ENCODE measurements at regions not wholly inside any gene's neighbourhood (a gene's known extent, or its start where the extent isn't known, plus 50 kb on each side); places are given as distances from the start of the nearest gene placed in this dataset.
"Not testable (repeated sequence)": the region's sequence is repeated elsewhere in the genome, so short reads cannot be mapped to it uniquely, and the experiment has no call there.

DNA sequence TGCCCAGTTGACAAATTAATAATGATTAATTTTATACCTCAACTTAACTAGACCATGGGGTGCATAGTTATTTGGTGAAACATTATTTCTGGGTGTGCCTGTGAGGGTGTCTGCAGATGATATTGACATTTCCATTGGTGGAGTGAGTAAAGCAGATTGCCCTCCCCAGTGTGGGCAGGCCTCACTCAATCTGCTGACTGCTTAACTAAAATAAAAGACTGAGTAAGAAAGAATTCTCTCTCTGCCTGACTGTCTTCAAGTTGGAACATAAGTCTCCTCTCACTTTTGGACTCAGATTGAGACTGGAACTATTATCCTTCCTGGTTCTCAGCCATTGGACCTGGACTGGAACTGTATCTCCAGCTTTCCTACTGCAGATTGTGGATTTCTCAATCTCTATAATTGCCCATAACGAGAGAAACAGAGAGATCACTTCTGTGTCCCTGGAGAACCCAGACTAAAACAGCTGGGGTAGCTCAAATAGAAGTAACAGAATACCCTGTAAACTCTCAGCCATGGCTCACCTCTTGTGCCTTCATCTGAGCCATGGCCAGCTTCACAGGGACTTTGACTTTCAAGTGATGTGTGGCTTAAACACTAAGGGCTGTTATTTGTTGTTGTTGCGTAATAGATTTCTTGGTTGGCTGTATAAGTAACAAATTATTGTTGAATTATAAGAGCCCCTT lies 575.3 kb upstream of the RAB6C start:
- intact Hi-C loops (cut with DNase I), result no loop called here
- no peak for DNase-seq

DNA sequence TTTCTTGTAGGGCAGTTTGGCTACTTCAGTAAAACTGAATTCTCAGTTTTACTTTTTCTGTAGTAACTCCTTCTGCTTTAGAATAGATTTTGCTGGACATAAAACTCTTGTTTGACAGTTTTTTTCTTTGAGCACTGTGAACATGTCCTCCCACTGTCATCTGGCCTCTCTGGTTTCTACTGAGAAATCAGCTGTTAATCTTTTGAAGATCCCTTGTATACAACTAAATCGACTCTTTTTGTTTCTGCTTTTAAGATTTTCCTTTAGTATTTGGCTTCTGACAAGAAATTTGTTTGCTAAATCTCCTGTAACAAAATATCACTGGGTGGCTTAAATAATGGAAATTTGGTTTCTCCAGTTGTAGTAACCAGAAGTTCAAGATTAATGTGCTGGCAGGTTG lies 570.9 kb upstream of the RAB6C start:
- intact Hi-C loops (cut with DNase I), result no loop called here
- no peak for DNase-seq

DNA sequence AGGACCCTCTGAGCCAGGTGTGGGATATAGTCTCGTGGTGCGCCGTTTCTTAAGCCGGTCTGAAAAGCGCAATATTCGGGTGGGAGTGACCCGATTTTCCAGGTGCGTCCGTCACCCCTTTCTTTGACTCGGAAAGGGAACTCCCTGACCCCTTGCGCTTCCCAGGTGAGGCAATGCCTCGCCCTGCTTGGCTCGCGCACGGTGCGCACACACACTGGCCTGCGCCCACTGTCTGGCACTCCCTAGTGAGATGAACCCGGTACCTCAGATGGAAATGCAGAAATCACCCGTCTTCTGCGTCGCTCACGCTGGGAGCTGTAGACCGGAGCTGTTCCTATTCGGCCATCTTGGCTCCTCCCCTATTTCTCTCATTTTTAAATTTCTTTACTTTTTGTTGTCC lies 562.4 kb upstream of the RAB6C start:
- DNase-seq; intact Hi-C loops (cut with DNase I): not testable (repeated sequence)

DNA sequence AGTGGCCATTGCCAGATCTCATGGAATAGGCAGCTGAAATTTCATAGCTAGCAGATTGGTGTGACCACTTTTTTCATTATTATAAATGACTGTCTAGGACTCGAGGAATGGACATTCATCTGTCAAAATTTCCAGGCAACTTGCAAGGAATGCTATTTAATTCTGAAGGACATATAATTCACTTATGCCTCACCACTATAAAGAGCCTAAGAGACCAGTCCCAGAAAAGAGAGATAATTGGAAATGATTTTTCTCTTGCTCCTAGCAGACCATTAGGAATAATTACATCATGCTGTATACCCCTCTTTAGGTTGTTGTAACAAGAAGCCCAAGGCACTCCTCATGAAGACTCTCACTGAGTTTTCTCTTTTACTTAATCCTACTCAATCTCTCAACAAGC lies 557.4 kb upstream of the RAB6C start:
- no peak for DNase-seq
- intact Hi-C loops (cut with DNase I), result no loop called here

DNA sequence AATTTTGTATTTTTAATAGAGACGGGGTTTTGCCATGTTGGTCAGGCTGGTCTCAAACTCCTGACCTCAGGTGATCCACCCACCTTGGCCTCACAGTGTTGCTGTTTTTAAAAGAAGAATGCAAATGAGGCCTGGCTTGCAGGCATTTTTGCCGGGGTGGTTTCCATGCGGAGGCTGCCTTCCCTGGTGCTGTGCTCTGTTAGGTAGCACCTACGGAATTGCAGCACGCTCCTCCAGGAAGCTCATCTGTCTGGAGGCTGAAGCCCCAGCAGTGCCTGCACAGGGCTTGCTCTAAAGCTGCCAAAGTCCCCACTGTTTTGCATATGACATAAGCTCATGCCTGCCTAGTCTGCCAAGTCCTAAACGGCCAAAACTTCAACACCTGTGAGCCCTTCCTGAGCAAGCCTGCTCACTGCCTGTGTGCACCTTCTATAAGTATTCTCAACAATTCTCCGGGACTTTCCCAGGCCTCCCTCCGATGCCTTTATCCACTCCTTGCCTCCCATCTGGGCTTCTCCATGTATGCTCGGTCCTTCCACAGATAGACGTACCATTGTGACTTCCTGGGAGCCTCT lies 551.3 kb upstream of the RAB6C start:
- peak in 6 of 10 donors; percentile 14 to 88 (median 58) for DNase-seq
- intact Hi-C loops (cut with DNase I), result no loop called here

- no peak for DNase-seq
- intact Hi-C loops (cut with DNase I), result no loop called here
These were observed 548.6 kb upstream of the RAB6C start for GRCh38 chr2:129430911-129431310.

DNA sequence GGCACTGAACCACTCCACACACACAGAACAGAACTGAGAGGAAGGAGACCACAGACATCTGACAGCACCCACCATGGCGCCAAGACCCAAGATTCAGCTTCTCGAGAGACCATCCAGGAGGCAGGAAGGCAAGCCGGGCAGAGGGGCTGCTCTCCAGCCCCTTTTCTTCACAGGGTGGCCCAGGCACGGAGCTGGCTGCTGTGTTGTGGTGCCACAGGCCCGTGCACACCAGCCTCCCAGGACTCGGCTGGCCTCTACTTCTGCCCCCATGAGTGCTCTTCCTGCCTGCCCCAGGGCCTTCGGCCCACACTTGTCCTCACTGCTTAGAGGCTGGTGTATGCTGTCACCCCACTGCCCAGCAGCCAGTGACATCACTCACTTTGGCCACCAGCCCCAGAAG lies 547.6 kb upstream of the RAB6C start:
- intact Hi-C loops (cut with DNase I), result no loop called here
- DNase-seq, result peak in 1 of 10 donors; percentile 65

DNA sequence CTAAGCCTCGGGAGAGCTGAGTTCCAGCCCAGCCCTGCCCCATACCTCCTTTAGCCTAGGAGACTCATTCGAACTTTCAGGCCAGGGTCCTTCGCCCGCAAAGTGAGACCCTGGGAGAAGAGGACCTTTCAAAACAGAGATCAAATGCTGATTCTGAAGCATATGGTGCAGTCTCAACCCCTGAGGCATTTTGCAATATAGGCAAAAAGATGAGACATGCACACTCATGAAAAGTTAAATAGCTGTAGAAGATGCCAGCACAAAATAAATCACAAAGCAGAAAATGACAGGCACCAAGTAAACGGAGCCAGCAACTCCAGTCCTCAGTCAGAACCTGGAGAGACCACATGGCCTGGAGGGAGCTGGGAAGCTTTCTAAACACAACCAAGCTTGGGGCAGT lies 542.7 kb upstream of the RAB6C start:
- intact Hi-C loops (cut with DNase I), result no loop called here
- no peak for DNase-seq

- intact Hi-C loops (cut with DNase I), result no loop called here
- DNase-seq, result no peak
These were observed 541.7 kb upstream of the RAB6C start for GRCh38 chr2:129437725-129438124.

DNA sequence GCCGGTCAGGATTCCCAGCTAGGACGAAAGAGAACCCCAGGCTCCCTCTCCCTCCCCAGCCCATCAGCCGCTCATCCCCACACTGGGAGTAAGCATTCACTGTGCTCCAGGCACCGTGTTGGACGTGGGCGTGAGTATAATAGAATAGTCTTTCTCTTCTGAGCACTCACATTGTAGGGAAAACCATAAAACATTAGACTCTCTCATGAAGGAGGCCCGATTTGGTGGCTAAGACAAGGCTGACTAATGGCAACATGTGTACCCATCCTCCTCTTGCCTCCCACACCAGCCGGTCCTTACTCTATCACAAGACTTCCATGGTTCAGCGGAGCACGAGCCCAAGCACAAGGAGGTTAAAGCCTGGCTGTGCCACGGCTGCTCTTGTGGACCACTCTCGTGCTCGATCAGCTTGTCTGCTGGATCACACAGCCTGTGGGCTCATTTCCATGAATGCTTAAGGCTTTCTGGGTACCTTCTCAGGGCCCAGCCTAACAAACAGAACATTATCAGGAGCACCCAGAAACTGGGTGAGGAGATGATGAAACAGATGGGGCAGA lies 540.9 kb upstream of the RAB6C start:
- intact Hi-C loops (cut with DNase I), result no loop called here
- DNase-seq, result no peak

GRCh38 chr2:129439406-129440302 lies 539.8 kb upstream of the RAB6C start:
- DNase-seq, result no peak
- intact Hi-C loops (cut with DNase I), result no loop called here

DNA sequence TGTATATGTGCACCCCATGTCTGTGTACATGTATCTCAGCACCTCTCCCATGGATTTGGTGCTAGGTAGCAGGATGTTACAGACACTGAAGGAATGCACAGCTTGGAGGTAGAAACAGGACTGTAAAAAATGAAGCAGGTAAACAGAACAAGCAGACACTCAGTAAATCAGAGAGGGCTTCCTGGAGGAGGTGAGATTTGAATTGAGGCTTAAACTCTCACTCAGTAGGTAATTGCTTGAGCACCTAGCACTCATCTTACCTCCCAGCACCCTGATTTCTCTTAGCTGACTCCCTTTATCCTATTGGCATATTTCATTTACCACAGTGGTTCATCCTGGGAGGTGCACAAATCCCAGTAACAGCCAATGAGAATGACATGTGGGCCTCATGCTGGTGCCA lies 537.9 kb upstream of the RAB6C start:
- intact Hi-C loops (cut with DNase I), result no loop called here
- DNase-seq, result no peak

- intact Hi-C loops (cut with DNase I), result no loop called here
- DNase-seq, result no peak
These were observed 536.1 kb upstream of the RAB6C start for GRCh38 chr2:129443235-129443864.

GRCh38 chr2:129443865-129444739 lies 535.4 kb upstream of the RAB6C start:
- DNase-seq, result no peak

DNA sequence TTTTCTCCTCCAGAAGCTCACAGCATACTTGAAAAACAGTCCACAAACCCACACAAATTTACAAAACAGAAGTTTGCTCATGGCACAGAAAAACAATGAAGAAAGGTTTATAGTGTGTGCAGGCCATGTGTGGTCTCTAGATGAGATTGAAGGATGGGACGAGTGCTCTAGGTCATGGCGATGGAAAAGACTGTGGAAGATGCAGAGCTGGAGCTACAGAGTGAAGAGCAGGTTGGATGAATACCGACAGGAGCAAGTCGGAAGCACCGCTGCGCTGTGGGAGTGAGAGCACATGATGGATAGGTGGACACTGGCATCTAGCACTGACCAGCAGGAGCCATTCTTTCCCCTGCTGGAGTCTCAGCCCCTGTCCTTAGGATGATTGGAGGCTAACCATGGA lies 534.7 kb upstream of the RAB6C start:
- DNase-seq, result no peak
- intact Hi-C loops (cut with DNase I), result no loop called here

More at GRCh38 chr2:129443865-129444739, 535.4 kb upstream of the RAB6C start:
- intact Hi-C loops (cut with DNase I), result no loop called here

- DNase-seq, result no peak
- intact Hi-C loops (cut with DNase I), result no loop called here
These were observed 522.8 kb upstream of the RAB6C start for GRCh38 chr2:129456691-129457090.

- intact Hi-C loops (cut with DNase I), result no loop called here
- no peak for DNase-seq
These were observed 522.1 kb upstream of the RAB6C start for GRCh38 chr2:129457277-129457818.

DNA sequence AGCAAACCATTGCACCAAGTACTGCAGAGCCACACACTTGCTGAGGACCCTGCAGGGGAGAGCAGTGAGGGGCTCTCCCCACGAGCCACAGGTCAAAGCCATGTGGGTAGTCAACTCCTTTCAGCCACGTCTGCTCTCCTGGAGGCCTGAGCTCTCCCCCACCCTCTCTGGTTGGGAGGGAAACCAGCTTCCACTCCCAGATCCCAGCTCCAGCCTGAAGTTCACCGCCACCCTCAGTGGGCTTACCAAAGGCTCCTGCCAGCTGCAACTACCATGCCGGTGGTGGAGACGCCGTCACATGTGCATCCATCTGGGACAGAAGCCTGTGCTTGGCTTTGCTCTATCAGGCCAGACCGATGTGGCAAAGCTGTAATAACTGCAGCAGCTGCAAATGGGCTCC lies 521.5 kb upstream of the RAB6C start:
- DNase-seq, result peak in 1 of 10 donors; percentile 68
- intact Hi-C loops (cut with DNase I), result no loop called here

DNA sequence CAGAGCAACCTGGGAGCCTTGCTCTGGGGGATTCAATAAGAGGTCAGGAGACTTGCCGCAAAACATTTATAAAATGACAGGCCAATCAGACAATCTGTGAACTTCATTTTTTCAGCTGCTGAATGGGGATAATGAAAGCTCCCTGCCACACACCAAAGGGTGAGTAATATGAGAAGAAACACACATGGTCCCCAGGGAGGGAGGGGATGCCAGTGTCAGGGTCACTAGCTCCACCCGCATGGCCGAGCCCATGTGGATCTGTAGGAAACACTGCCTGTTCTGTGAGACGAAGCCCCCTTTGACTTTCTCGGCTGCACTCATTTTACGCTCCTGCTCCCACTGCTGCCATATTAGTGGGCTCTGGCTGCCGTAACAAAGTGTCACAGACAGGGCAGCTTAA lies 521.0 kb upstream of the RAB6C start:
- DNase-seq, result no peak
- intact Hi-C loops (cut with DNase I), result no loop called here

Measured in posterior cingulate gyrus (tissue), 11 donors.